ENCODE measurements at regions not wholly inside any gene's neighbourhood (a gene's known extent, or its start where the extent isn't known, plus 50 kb on each side); places are given as distances from the start of the nearest gene placed in this dataset.
"Not testable (repeated sequence)": the region's sequence is repeated elsewhere in the genome, so short reads cannot be mapped to it uniquely, and the experiment has no call there.

DNA sequence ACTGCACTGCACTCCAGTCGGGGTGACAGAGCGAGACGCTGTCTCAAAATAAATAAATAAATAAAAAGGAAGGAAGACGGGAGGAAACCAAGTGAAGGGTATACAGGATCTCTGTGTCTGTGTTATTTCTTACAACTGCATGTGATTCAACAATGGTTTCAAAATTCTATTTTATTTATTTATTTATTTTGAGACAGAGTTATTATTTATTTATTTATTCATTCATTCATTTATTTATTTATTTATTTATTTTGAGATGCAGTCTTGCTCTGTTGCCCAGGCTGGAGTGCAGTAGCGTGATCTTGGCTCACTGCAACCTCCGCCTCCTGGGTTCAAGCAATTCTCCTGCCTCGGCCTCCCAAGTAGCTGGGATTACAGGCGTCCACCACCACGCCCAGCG is 64.2 kb upstream of the RBM24 start:
- TF ChIP-seq ZNF432 (CRISPR knock-in tag; IDR thresholded peaks at IDR 0.05; ENCODE audit: borderline replicate concordance); POLR2AphosphoS5 (IDR thresholded peaks at IDR 0.05; ENCODE audit: low read depth, low read length); TGIF2 (CRISPR knock-in tag; IDR thresholded peaks at IDR 0.05); DNMT3B (CRISPR knock-in tag; conservative IDR thresholded peaks at IDR 0.05); ZSCAN5A (CRISPR knock-in tag; IDR thresholded peaks at IDR 0.05; ENCODE audit: borderline replicate concordance); ZFP36L1 (CRISPR knock-in tag; IDR thresholded peaks at IDR 0.05); BHLHE40 (IDR thresholded peaks at IDR 0.05; ENCODE audit: low read length); ZNF879 (CRISPR knock-in tag; IDR thresholded peaks at IDR 0.05); ZUFSP (CRISPR knock-in tag; IDR thresholded peaks at IDR 0.05; ENCODE audit: borderline replicate concordance); POLR2A (IDR thresholded peaks at IDR 0.05; ENCODE audit: insufficient read depth in 1 of 2, low read depth in 2 of 2, low read length in 2 of 2); NR2F1 (CRISPR knock-in tag; IDR thresholded peaks at IDR 0.05); MXI1 (IDR thresholded peaks at IDR 0.05; ENCODE audit: borderline replicate concordance, low read depth, low read length): not testable (repeated sequence)
- TF ChIP-seq, protein P1, sequence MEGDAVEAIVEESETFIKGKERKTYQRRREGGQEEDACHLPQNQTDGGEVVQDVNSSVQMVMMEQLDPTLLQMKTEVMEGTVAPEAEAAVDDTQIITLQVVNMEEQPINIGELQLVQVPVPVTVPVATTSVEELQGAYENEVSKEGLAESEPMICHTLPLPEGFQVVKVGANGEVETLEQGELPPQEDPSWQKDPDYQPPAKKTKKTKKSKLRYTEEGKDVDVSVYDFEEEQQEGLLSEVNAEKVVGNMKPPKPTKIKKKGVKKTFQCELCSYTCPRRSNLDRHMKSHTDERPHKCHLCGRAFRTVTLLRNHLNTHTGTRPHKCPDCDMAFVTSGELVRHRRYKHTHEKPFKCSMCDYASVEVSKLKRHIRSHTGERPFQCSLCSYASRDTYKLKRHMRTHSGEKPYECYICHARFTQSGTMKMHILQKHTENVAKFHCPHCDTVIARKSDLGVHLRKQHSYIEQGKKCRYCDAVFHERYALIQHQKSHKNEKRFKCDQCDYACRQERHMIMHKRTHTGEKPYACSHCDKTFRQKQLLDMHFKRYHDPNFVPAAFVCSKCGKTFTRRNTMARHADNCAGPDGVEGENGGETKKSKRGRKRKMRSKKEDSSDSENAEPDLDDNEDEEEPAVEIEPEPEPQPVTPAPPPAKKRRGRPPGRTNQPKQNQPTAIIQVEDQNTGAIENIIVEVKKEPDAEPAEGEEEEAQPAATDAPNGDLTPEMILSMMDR (CRISPR knock-in tag; IDR thresholded peaks at IDR 0.05), result not testable (repeated sequence)

All from HepG2 (cell line).